H1 (cell line): ENCODE measurements at regions not wholly inside any gene's neighbourhood (a gene's known extent, or its start where the extent isn't known, plus 50 kb on each side); places are given as distances from the start of the nearest gene placed in this dataset.

Source experiments
- CTCF ChIA-PET: fragments of 300-600 bp; sonication (Branson Sonifier 250); formaldehyde crosslinking; loops from one replicate; lab custom pipeline; 2021; ENCODE audit not compliant: partially characterized antibody; lab: Charles Lee
- POLR2A ChIA-PET: fragments of 300-600 bp; sonication (Branson Sonifier 250); formaldehyde crosslinking; loops from one replicate; lab custom pipeline; 2021; ENCODE audit warnings: inconsistent platforms; ENCODE audit not compliant: partially characterized antibody; lab: Charles Lee
- DNase-seq, 2 experiments: peaks; one replicate each; pipeline versions ENCODE4 v3.0.0 to v3.0.0-alpha.2; 2010 to 2022; ENCODE audit warnings: low spot score in 2 of 2, low read depth in 1 of 2, mixed read lengths in 1 of 2
- FAIRE-seq: peaks from 2 replicates; lab custom pipeline; 2011; peaks lifted over from hg19 to GRCh38; lab: Jason Lieb, UNC
- H2AFZ ChIP-seq: 2 replicates; pipeline ENCODE4 v1.8.1; 2012; ENCODE audit warnings: low read length, inconsistent platforms
- H2AK5ac ChIP-seq: 2 replicates; pipeline ENCODE4 v1.6.1; 2013; ENCODE audit warnings: low read depth, low read length
- H2BK120ac ChIP-seq: replicated peaks from 2 replicates; pipeline ENCODE3; 2013; ENCODE audit warnings: low read depth, low read length, inconsistent platforms
- H2BK12ac ChIP-seq: 2 replicates; pipeline ENCODE4 v1.6.1; 2013; ENCODE audit warnings: low read depth, low read length
- H2BK15ac ChIP-seq: 2 replicates; pipeline ENCODE4 v1.6.1; 2013; ENCODE audit warnings: low read length
- H2BK20ac ChIP-seq: 2 replicates; pipeline ENCODE4 v1.6.1; 2013; ENCODE audit warnings: low read length
- H2BK5ac ChIP-seq: 2 replicates; pipeline ENCODE4 v1.6.1; 2013; ENCODE audit warnings: low read depth, low read length
- H3K14ac ChIP-seq: 2 replicates; pipeline ENCODE4 v1.6.1; 2013; ENCODE audit warnings: inconsistent platforms; ENCODE audit not compliant: insufficient read length
- H3K18ac ChIP-seq: 2 replicates; pipeline ENCODE4 v1.6.1; 2013; ENCODE audit warnings: low read length; ENCODE audit errors: extremely low read depth
- H3K23ac ChIP-seq: 2 replicates; pipeline ENCODE4 v1.6.1; 2013; ENCODE audit warnings: inconsistent platforms; ENCODE audit not compliant: insufficient read length
- H3K23me2 ChIP-seq: 2 replicates; pipeline ENCODE4 v1.6.1; 2013; ENCODE audit warnings: low read depth, low read length
- H3K27ac ChIP-seq: 2 replicates; pipeline ENCODE4 v1.6.1; 2011; ENCODE audit warnings: low read depth, low read length, inconsistent platforms
- H3K27me3 ChIP-seq, 4 experiments: replicated peaks in 1 of 4; 1 replicate in 1 of 4; 2 replicates in 3 of 4; pipeline versions ENCODE4 v1.6.1 to v1.8.1; 2011 to 2013; ENCODE audit warnings: low read length in 3 of 4, mild to moderate bottlenecking in 3 of 4, inconsistent platforms in 2 of 4, mixed read lengths in 2 of 4, moderate library complexity in 1 of 4; ENCODE audit not compliant: control insufficient read depth in 3 of 4, insufficient read depth in 3 of 4; ENCODE audit errors: extremely low read depth in 1 of 4
- H3K36me3 ChIP-seq, 4 experiments: 2 replicates each; pipeline versions ENCODE4 v1.6.1 to v1.8.1; 2011 to 2013; ENCODE audit warnings: mild to moderate bottlenecking in 4 of 4, low read length in 3 of 4, moderate library complexity in 2 of 4, control low read depth in 1 of 4, inconsistent platforms in 1 of 4; ENCODE audit not compliant: insufficient read depth in 4 of 4, control insufficient read depth in 2 of 4
- H3K4ac ChIP-seq: replicated peaks from 2 replicates; pipeline ENCODE3; 2013; ENCODE audit warnings: low read length, low read depth, mixed read lengths, inconsistent platforms; ENCODE audit not compliant: insufficient read length
- H3K4me1 ChIP-seq, 4 experiments: replicated peaks in 1 of 4; 1 replicate in 1 of 4; 2 replicates in 3 of 4; pipeline versions ENCODE4 v1.6.1 to v1.8.1; 2011 to 2013; ENCODE audit warnings: low read length in 3 of 4, inconsistent platforms in 2 of 4, mixed read lengths in 1 of 4; ENCODE audit not compliant: insufficient read depth in 4 of 4, control insufficient read depth in 3 of 4
- H3K4me2 ChIP-seq, 2 experiments: 2 replicates each; pipeline versions ENCODE4 v1.6.1 to v1.8.1; 2011 to 2013; ENCODE audit warnings: low read depth in 2 of 2, low read length in 2 of 2, control low read depth in 1 of 2, inconsistent platforms in 1 of 2, mild to moderate bottlenecking in 1 of 2; ENCODE audit not compliant: insufficient read depth in 1 of 2
- H3K4me3 ChIP-seq, 4 experiments: fragments of 200-600, 300-600 bp in 1 of 4; sonication (generic), shearing (Covaris generic), sonication (Bioruptor Twin) in 1 of 4; 2 replicates each; pipeline versions ENCODE4 v1.5.1 to v1.8.1; 2011 to 2016; ENCODE audit warnings: low read length in 4 of 4, low read depth in 3 of 4, control low read depth in 2 of 4, inconsistent platforms in 2 of 4, mild to moderate bottlenecking in 2 of 4, mixed read lengths in 1 of 4, moderate library complexity in 1 of 4; ENCODE audit not compliant: insufficient read depth in 2 of 4; ENCODE audit errors: extremely low read depth in 1 of 4
- H3K56ac ChIP-seq: replicated peaks from 2 replicates; pipeline ENCODE3; 2013; ENCODE audit warnings: low read depth, mild to moderate bottlenecking, mixed read lengths, low read length, inconsistent platforms; ENCODE audit not compliant: insufficient read length
- H3K79me1 ChIP-seq: 2 replicates; pipeline ENCODE4 v1.6.1; 2013; ENCODE audit warnings: low read depth, low read length, control low read depth
- H3K79me2 ChIP-seq, 2 experiments: 2 replicates each; pipeline versions ENCODE4 v1.6.1 to v1.8.1; 2012 to 2013; ENCODE audit warnings: low read length in 2 of 2, mild to moderate bottlenecking in 2 of 2, inconsistent platforms in 1 of 2; ENCODE audit not compliant: insufficient read depth in 2 of 2, control insufficient read depth in 1 of 2
- H3K9ac ChIP-seq, 4 experiments: replicated peaks in 1 of 4; 1 replicate in 1 of 4; 2 replicates in 3 of 4; pipeline versions ENCODE4 v1.6.1 to v1.8.1; 2011 to 2013; ENCODE audit warnings: low read depth in 3 of 4, low read length in 3 of 4, control low read depth in 2 of 4, mild to moderate bottlenecking in 2 of 4, moderate library complexity in 2 of 4, inconsistent platforms in 1 of 4; ENCODE audit errors: extremely low read depth in 1 of 4
- H3K9me3 ChIP-seq, 2 experiments: 2 replicates each; pipeline versions ENCODE4 v1.6.1 to v1.8.1; 2012 to 2013; ENCODE audit warnings: mild to moderate bottlenecking in 2 of 2, moderate library complexity in 2 of 2, control low read depth in 1 of 2, inconsistent platforms in 1 of 2, low read depth in 1 of 2, low read length in 1 of 2, mixed read lengths in 1 of 2; ENCODE audit not compliant: insufficient read depth in 2 of 2
- H4K20me1 ChIP-seq, 2 experiments: replicated peaks in 1 of 2; 2 replicates each; pipeline versions ENCODE3 to v1.8.1; 2011 to 2013; ENCODE audit warnings: inconsistent platforms in 2 of 2, low read length in 2 of 2, mild to moderate bottlenecking in 1 of 2; ENCODE audit not compliant: insufficient read depth in 2 of 2, control insufficient read depth in 1 of 2
- H4K5ac ChIP-seq: 2 replicates; pipeline ENCODE4 v1.6.1; 2013; ENCODE audit warnings: low read length, low read depth, mixed read lengths, inconsistent platforms; ENCODE audit not compliant: insufficient read length
- H4K8ac ChIP-seq: 2 replicates; pipeline ENCODE4 v1.8.0; 2013; ENCODE audit warnings: mild to moderate bottlenecking, moderate library complexity, low read length, inconsistent platforms; ENCODE audit not compliant: insufficient read depth; ENCODE audit errors: extremely low read depth
- H4K91ac ChIP-seq: replicated peaks from 2 replicates; pipeline ENCODE3; 2013; ENCODE audit warnings: low read length, mixed read lengths, inconsistent platforms; ENCODE audit not compliant: insufficient read length
- BACH1 ChIP-seq: IDR thresholded peaks from 2 replicates; pipeline ENCODE4 v1.6.1; 2012; ENCODE audit warnings: low read length, improper control_type of control experiment
- CHD2 ChIP-seq: IDR thresholded peaks from 2 replicates; pipeline ENCODE4 v1.6.1; 2012; ENCODE audit warnings: low read length, improper control_type of control experiment
- JUN ChIP-seq: IDR thresholded peaks from 2 replicates; pipeline ENCODE4 v1.6.1; 2011; ENCODE audit warnings: low read depth, mild to moderate bottlenecking, improper control_type of control experiment, low read length
- POLR2A ChIP-seq, 2 experiments: IDR thresholded peaks; 1 replicate in 1 of 2; 2 replicates in 1 of 2; pipeline ENCODE4 v1.6.1; 2011; ENCODE audit warnings: low read depth in 2 of 2, low read length in 2 of 2, mild to moderate bottlenecking in 2 of 2; ENCODE audit errors: control extremely low read depth in 1 of 2
- SIX5 ChIP-seq: IDR thresholded peaks from 2 replicates; pipeline ENCODE4 v1.6.1; 2011; ENCODE audit warnings: mild to moderate bottlenecking, low read depth, low read length
- TAF1 ChIP-seq: IDR thresholded peaks from 2 replicates; pipeline ENCODE4 v1.6.1; 2011; ENCODE audit warnings: mild to moderate bottlenecking, low read depth, low read length
- TBP ChIP-seq: IDR thresholded peaks from 2 replicates; pipeline ENCODE4 v1.6.1; 2011; ENCODE audit warnings: low read depth, low read length, improper control_type of control experiment
- USF2 ChIP-seq: IDR thresholded peaks from 2 replicates; pipeline ENCODE4 v1.6.1; 2011; ENCODE audit warnings: low read length, improper control_type of control experiment
- WGBS, 2 experiments: shearing (Covaris generic) in 1 of 2; methylation state at CpG; one replicate each; pipeline versions ENCODE4 v1.1.6 to v1.1.7; 2013 to 2015; ENCODE audit warnings: low lambda C conversion rate in 2 of 2, mixed read lengths in 2 of 2, inconsistent platforms in 1 of 2, low coverage in 1 of 2, missing lambda C conversion rate in 1 of 2; ENCODE audit not compliant: insufficient replicate concordance in 2 of 2, insufficient coverage in 1 of 2, insufficient read length in 1 of 2; ENCODE audit errors: extremely low coverage in 1 of 2, missing lambda C conversion rate in 1 of 2; 5-methylcytosine and 5-hydroxymethylcytosine counted together
- TF ChIP-seq, protein P1 (sequence below): IDR thresholded peaks from 2 replicates; pipeline ENCODE4 v1.6.1; 2012; ENCODE audit warnings: low read length, inconsistent platforms
- TF ChIP-seq, protein P2 (sequence below), 3 experiments: IDR thresholded peaks; 1 replicate in 2 of 3; 2 replicates in 1 of 3; pipeline versions ENCODE4 v1.5.1 to v1.6.1; 2011; ENCODE audit warnings: low read length in 3 of 3, mild to moderate bottlenecking in 3 of 3, inconsistent platforms in 2 of 3, low read depth in 1 of 3, moderate library complexity in 1 of 3; ENCODE audit not compliant: insufficient read depth in 1 of 3; ENCODE audit errors: control extremely low read depth in 1 of 3

DNA sequence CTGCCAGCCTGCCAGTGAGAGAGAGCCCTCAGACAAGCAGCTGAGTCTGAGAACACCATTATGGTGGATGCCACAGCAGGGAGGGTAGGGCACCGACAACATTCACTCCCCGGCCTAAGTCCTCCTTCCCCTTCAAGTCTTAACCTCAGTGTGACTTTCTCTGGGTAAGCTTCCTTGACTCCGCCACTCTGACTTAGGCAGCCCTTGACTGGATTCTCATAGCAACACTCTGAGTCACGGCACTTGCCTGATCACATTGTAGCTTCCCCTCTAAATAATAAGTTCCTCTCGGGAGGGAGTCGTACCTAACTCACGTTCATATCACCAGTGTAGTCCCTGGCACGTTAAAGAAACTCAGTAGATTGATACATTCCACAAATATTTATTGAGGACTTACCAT lies 180.5 kb downstream of the FOXB1 start:
- Histone ChIP-seq H4K20me1 (no peaks in the 10 kb centered on the region), H3K36me3 (no peaks in the 10 kb centered on the region), H3K23ac (no peak overlapping the region), H2BK12ac (no peak overlapping the region), H3K9ac (no peak overlapping the region; a peak in 1 of 7 replicates), H3K4ac (no peak overlapping the region), H3K9me3 (peaks cover 3% of the 10 kb centered on the region in 2 experiments; a peak in 2 of 4 replicates), H2BK15ac (no peak overlapping the region; the same call in 1 of the 2 replicates), H3K79me1 (no peaks in the 10 kb centered on the region), H4K8ac (peak overlapping the region; percentile 11; the same call in 1 of the 2 replicates), H3K27ac (no peak overlapping the region), H2BK20ac (no peak overlapping the region), H3K23me2 (no peaks in the 10 kb centered on the region), H3K56ac (no peak overlapping the region), H3K4me3 (no peak overlapping the region), H3K14ac (no peak overlapping the region), H3K18ac (no peak overlapping the region), H2AFZ (no peak overlapping the region), H3K4me1 (no peaks in the 10 kb centered on the region), H4K5ac (no peak overlapping the region), H4K91ac (no peak overlapping the region), H3K4me2 (no peak overlapping the region), H3K27me3 (peaks cover 0 to 1% (median 0%) of the 10 kb centered on the region in 4 experiments; a peak in 1 of 7 replicates), H2BK5ac (no peak overlapping the region), H2AK5ac (no peak overlapping the region), H3K79me2 (no peaks in the 10 kb centered on the region), H2BK120ac (no peak overlapping the region)
- CTCF ChIA-PET = interaction anchor here (0.7 kb wide), 1 partner anchor 374 kb away, joined by 3 read pairs; no protein-coding TSS in a partner anchor
- POLR2A ChIA-PET = no interaction called here
- DNase-seq (no peak), FAIRE-seq (no peak)
- 86% methylated on average over 8 of the region's 8 CpGs; no CpG with 5 or more reads in 1 of the 2 experiments for WGBS, 2 experiments
- TF ChIP-seq CHD2 (no peak), BACH1 (no peak), TAF1 (no peak), USF2 (no peak), JUN (no peak), TBP (no peak), POLR2A (IDR thresholded peaks at IDR 0.05; ENCODE audit: control extremely low read depth in 1 of 2, low read depth in 2 of 2, low read length in 2 of 2) (no peak), SIX5 (no peak)
- TF ChIP-seq, protein P1, sequence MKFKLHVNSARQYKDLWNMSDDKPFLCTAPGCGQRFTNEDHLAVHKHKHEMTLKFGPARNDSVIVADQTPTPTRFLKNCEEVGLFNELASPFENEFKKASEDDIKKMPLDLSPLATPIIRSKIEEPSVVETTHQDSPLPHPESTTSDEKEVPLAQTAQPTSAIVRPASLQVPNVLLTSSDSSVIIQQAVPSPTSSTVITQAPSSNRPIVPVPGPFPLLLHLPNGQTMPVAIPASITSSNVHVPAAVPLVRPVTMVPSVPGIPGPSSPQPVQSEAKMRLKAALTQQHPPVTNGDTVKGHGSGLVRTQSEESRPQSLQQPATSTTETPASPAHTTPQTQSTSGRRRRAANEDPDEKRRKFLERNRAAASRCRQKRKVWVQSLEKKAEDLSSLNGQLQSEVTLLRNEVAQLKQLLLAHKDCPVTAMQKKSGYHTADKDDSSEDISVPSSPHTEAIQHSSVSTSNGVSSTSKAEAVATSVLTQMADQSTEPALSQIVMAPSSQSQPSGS = no peak
- TF ChIP-seq, protein P2, sequence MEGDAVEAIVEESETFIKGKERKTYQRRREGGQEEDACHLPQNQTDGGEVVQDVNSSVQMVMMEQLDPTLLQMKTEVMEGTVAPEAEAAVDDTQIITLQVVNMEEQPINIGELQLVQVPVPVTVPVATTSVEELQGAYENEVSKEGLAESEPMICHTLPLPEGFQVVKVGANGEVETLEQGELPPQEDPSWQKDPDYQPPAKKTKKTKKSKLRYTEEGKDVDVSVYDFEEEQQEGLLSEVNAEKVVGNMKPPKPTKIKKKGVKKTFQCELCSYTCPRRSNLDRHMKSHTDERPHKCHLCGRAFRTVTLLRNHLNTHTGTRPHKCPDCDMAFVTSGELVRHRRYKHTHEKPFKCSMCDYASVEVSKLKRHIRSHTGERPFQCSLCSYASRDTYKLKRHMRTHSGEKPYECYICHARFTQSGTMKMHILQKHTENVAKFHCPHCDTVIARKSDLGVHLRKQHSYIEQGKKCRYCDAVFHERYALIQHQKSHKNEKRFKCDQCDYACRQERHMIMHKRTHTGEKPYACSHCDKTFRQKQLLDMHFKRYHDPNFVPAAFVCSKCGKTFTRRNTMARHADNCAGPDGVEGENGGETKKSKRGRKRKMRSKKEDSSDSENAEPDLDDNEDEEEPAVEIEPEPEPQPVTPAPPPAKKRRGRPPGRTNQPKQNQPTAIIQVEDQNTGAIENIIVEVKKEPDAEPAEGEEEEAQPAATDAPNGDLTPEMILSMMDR (IDR thresholded peaks at IDR 0.05; ENCODE audit: control extremely low read depth in 1 of 3, insufficient read depth in 1 of 3, low read depth in 1 of 3, low read length in 3 of 3) = no peak
